ENCODE measurements at regions not wholly inside any gene's neighbourhood (a gene's known extent, or its start where the extent isn't known, plus 50 kb on each side); places are given as distances from the start of the nearest gene placed in this dataset.

GRCh38 chr11:70027451-70027850 is 50.7 kb upstream of the ANO1 start:
- Histone ChIP-seq H3K9me3 (ENCODE audit: control extremely low read depth in 1 of 3, control insufficient read depth in 2 of 3, insufficient read depth in 1 of 3, low read length in 2 of 3) (peaks cover 0 to 17% (median 0%) of the 10 kb centered on the region in 3 donors), H3K4me1 (ENCODE audit: control insufficient read depth in 2 of 2, insufficient read depth in 2 of 2, low read length in 2 of 2) (no peaks in the 10 kb centered on the region), H3K27ac (ENCODE audit: low read length in 2 of 2) (no peak overlapping the region), H3K9ac (ENCODE audit: low read length) (no peak overlapping the region), H2AFZ (ENCODE audit: insufficient read depth, low read depth, low read length, poor library complexity, severe bottlenecking) (no peak overlapping the region), H3K4me2 (replicated peaks; ENCODE audit: low read depth, low read length, poor library complexity, severe bottlenecking) (no peak overlapping the region), H3K4me3 (ENCODE audit: control extremely low read depth in 1 of 5, extremely low read depth in 1 of 5, insufficient read depth in 1 of 5, low read depth in 2 of 5, low read length in 4 of 5) (no peak overlapping the region), H4K20me1 (ENCODE audit: control insufficient read depth, insufficient read depth, low read length, poor library complexity, severe bottlenecking) (no peaks in the 10 kb centered on the region), H3K36me3 (replicated peaks in 1 of 2; ENCODE audit: control extremely low read depth in 1 of 2, control insufficient read depth in 1 of 2, extremely low read depth in 1 of 2, insufficient read depth in 2 of 2, low read length in 1 of 2) (no peaks in the 10 kb centered on the region), H3K27me3 (replicated peaks in 1 of 4; ENCODE audit: control extremely low read depth in 1 of 4, control insufficient read depth in 3 of 4, insufficient read depth in 4 of 4, low read length in 3 of 4) (peaks cover 0 to 3% (median 0%) of the 10 kb centered on the region in 4 experiments), H3K79me2 (ENCODE audit: control insufficient read depth, insufficient read depth, low read length) (no peaks in the 10 kb centered on the region)
- POLR2A ChIA-PET: no interaction called here
- TF ChIP-seq CTCF (IDR thresholded peaks at IDR 0.05): no peak
- no peak for TF ChIP-seq EZH2 (IDR thresholded peaks at IDR 0.05; ENCODE audit: borderline replicate concordance, insufficient read depth, low read depth, low read length, poor library complexity, severe bottlenecking)
- DNase-seq: no peak
- Mint-ChIP-seq H3K4me3 (no peak overlapping the region), H3K9me3 (ENCODE audit: insufficient read depth) (no peaks in the 10 kb centered on the region), H3K27me3 (peaks cover 8% of the 10 kb centered on the region), H3K4me1 (no peaks in the 10 kb centered on the region), H3K27ac (no peak overlapping the region)
- intact Hi-C loops (cut with micrococcal nuclease): no loop called here
- CTCF ChIA-PET: no interaction called here
- ATAC-seq (ENCODE audit: low read depth): no peak
- 88% methylated on average over 8 of the region's 8 CpGs for WGBS (ENCODE audit: insufficient coverage)

- peaks cover 0 to 17% (median 0%) of the 10 kb centered on the region in 3 donors for H3K9me3 ChIP-seq (ENCODE audit: control extremely low read depth in 1 of 3, control insufficient read depth in 2 of 3, insufficient read depth in 1 of 3, low read length in 2 of 3)
- no peak overlapping the region for H3K4me3 Mint-ChIP-seq
Observed at GRCh38 chr11:70028147-70028855, 49.8 kb upstream of the ANO1 start.

More at GRCh38 chr11:70028147-70028855, 49.8 kb upstream of the ANO1 start:
- no peak for TF ChIP-seq EZH2 (IDR thresholded peaks at IDR 0.05; ENCODE audit: borderline replicate concordance, insufficient read depth, low read depth, low read length, poor library complexity, severe bottlenecking)
- no peak for TF ChIP-seq CTCF (IDR thresholded peaks at IDR 0.05)
- H3K9ac ChIP-seq (ENCODE audit: low read length): no peak overlapping the region
- ChIA-PET POLR2A (no interaction called here), CTCF (no interaction called here)
- H3K36me3 ChIP-seq (replicated peaks in 1 of 2; ENCODE audit: control extremely low read depth in 1 of 2, control insufficient read depth in 1 of 2, extremely low read depth in 1 of 2, insufficient read depth in 2 of 2, low read length in 1 of 2): no peaks in the 10 kb centered on the region
- intact Hi-C loops (cut with micrococcal nuclease): no loop called here
- Mint-ChIP-seq H3K27ac (no peak overlapping the region), H3K9me3 (ENCODE audit: insufficient read depth) (no peaks in the 10 kb centered on the region), H3K4me1 (no peaks in the 10 kb centered on the region), H3K27me3 (peaks cover 13% of the 10 kb centered on the region)
- H4K20me1 ChIP-seq (ENCODE audit: control insufficient read depth, insufficient read depth, low read length, poor library complexity, severe bottlenecking): no peaks in the 10 kb centered on the region
- peaks cover 0 to 3% (median 0%) of the 10 kb centered on the region in 4 experiments for H3K27me3 ChIP-seq (replicated peaks in 1 of 4; ENCODE audit: control extremely low read depth in 1 of 4, control insufficient read depth in 3 of 4, insufficient read depth in 4 of 4, low read length in 3 of 4)
- WGBS (ENCODE audit: insufficient coverage): 92% methylated on average over 9 of the region's 12 CpGs
- H3K4me2 ChIP-seq (replicated peaks; ENCODE audit: low read depth, low read length, poor library complexity, severe bottlenecking): no peak overlapping the region
- DNase-seq (no peak), ATAC-seq (ENCODE audit: low read depth) (no peak)
- H3K27ac ChIP-seq (ENCODE audit: low read length in 2 of 2): no peak overlapping the region
- no peaks in the 10 kb centered on the region for H3K79me2 ChIP-seq (ENCODE audit: control insufficient read depth, insufficient read depth, low read length)
- no peaks in the 10 kb centered on the region for H3K4me1 ChIP-seq (ENCODE audit: control insufficient read depth in 2 of 2, insufficient read depth in 2 of 2, low read length in 2 of 2)
- H3K4me3 ChIP-seq (ENCODE audit: control extremely low read depth in 1 of 5, extremely low read depth in 1 of 5, insufficient read depth in 1 of 5, low read depth in 2 of 5, low read length in 4 of 5): no peak overlapping the region
- no peak overlapping the region for H2AFZ ChIP-seq (ENCODE audit: insufficient read depth, low read depth, low read length, poor library complexity, severe bottlenecking)
